Colonic mucosa (tissue), 4 donors: ENCODE measurements at regions not wholly inside any gene's neighbourhood (a gene's known extent, or its start where the extent isn't known, plus 50 kb on each side); places are given as distances from the start of the nearest gene placed in this dataset.

Source experiments
- DNase-seq: peaks from one replicate; pipeline ENCODE4 v3.0.0-alpha.2; 2020
- H3K27ac ChIP-seq: fragments of 200-600 bp; one replicate; pipeline ENCODE4 v1.8.0; 2021
- H3K27me3 ChIP-seq: fragments of 200-600 bp; one replicate; pipeline ENCODE4 v1.8.0; 2021
- H3K36me3 ChIP-seq: fragments of 200-600 bp; one replicate; pipeline ENCODE4 v1.8.0; 2021
- H3K4me1 ChIP-seq: fragments of 200-600 bp; one replicate; pipeline ENCODE4 v1.8.0; 2021; ENCODE audit warnings: mild to moderate bottlenecking
- H3K4me3 ChIP-seq: fragments of 200-600 bp; one replicate; pipeline ENCODE4 v1.8.0; 2021
- H3K9ac ChIP-seq, 2 donors: one replicate each; pipeline ENCODE4 v1.7.0; 2013; ENCODE audit warnings: control low read depth in 2 of 2, low read depth in 2 of 2, low read length in 2 of 2
- H3K9me3 ChIP-seq: fragments of 200-600 bp; one replicate; pipeline ENCODE4 v1.8.0; 2021
- intact Hi-C: fragments of 100-400 bp; cut with DNase I; formaldehyde crosslinking; loops from one replicate; pipeline ENCODE4 v1.14.1; 2022
- TF ChIP-seq, protein P1 (sequence below): fragments of 200-600 bp; IDR thresholded peaks from one replicate; pipeline ENCODE4 v1.8.0; 2022; ENCODE audit warnings: antibody characterized with exemption, mild to moderate bottlenecking
- donor health status: healthy.
- donor health status: DM: no; HTN: no; CAD: no.
- donor health status: DM: no; HTN: no; CAD: no.

DNA sequence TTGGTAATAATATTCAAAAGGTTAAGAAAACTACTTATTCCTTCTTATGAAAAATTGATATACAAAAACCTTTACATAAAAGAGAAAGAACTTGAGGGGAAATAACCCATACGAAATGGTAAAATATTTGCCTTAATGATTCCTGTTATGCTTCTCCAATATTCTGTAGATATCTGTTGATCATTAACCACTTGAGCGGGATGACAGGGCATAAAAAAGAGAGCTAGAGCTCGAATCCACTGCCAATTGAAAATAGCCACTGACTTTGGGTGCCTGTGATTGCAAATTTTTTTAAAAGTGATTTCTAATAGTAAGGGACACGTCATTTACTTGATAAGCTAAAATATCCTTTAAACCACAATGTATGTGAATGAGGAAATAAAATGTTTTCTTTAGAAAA lies 188.1 kb downstream of the MOXD1 start:
- intact Hi-C loops = no loop called here
- no peaks in the 10 kb centered on the region for H3K4me1 ChIP-seq
- H3K27me3 ChIP-seq = no peaks in the 10 kb centered on the region

DNA sequence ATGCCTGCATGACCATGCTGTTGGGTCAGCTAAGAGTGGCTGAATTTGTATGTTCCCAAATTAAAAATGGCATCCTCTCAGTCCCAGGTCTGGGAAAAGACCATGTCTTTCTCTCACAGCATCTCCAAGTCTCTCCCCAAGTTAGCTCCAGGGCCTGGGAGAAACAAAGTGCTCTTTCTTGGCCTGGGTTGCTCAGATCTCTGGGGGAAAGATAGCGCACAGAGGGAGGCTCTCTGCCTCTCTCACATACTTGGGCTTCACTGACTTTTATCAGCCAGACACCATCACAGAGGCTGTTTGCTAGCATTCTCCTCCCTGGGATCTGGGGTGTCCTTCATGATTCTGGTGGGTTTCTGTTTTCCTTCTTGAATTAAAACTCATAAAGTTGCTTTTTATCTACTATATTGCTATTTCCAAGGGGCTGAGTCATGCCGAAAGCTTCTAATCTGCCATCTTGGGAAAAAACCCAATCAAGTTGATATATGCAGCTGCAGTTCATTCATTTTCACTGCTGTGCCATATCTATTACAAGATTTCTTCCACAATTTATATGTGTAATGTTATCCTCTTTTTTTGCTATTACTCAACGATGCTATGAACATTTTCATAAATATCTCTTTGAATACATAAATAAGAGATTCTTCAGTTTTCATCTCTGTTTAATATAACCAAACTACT lies 190.2 kb downstream of the MOXD1 start:
- Histone ChIP-seq H3K9ac (no peak overlapping the region), H3K9me3 (no peaks in the 10 kb centered on the region), H3K4me3 (no peak overlapping the region), H3K36me3 (no peaks in the 10 kb centered on the region), H3K4me1 (no peaks in the 10 kb centered on the region), H3K27ac (no peak overlapping the region), H3K27me3 (no peaks in the 10 kb centered on the region)
- intact Hi-C loops = no loop called here
- TF ChIP-seq, protein P1, sequence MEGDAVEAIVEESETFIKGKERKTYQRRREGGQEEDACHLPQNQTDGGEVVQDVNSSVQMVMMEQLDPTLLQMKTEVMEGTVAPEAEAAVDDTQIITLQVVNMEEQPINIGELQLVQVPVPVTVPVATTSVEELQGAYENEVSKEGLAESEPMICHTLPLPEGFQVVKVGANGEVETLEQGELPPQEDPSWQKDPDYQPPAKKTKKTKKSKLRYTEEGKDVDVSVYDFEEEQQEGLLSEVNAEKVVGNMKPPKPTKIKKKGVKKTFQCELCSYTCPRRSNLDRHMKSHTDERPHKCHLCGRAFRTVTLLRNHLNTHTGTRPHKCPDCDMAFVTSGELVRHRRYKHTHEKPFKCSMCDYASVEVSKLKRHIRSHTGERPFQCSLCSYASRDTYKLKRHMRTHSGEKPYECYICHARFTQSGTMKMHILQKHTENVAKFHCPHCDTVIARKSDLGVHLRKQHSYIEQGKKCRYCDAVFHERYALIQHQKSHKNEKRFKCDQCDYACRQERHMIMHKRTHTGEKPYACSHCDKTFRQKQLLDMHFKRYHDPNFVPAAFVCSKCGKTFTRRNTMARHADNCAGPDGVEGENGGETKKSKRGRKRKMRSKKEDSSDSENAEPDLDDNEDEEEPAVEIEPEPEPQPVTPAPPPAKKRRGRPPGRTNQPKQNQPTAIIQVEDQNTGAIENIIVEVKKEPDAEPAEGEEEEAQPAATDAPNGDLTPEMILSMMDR = no peak
- DNase-seq = no peak

More for the DNA sequence above, 188.1 kb downstream of the MOXD1 start:
- Histone ChIP-seq H3K4me3 (no peak overlapping the region), H3K27ac (no peak overlapping the region), H3K9ac (no peak overlapping the region), H3K36me3 (no peaks in the 10 kb centered on the region), H3K9me3 (no peaks in the 10 kb centered on the region)
- DNase-seq = no peak
- TF ChIP-seq, protein P1 = no peak

DNA sequence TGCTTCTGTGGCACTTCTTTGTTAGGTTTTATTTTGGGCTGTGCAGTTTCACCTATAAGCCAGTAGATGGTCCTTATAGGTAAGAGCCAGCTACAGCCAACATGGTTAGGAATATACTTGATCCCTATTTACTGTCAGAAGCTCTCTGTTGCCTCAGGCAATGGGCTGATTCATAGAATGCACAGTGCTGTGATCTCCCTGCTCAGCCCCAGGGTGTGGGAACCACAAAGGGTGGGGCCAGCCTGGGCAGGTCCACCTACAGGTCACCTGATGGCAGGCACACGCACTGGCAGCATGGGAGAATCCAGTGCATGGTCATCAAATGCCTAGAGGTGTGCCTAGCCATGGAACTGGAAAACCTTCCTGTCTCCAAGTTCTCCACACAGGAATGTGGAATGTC lies 191.9 kb downstream of the MOXD1 start:
- Histone ChIP-seq H3K9me3 (no peaks in the 10 kb centered on the region), H3K27me3 (no peaks in the 10 kb centered on the region), H3K4me1 (no peaks in the 10 kb centered on the region), H3K27ac (no peak overlapping the region), H3K4me3 (no peak overlapping the region), H3K36me3 (no peaks in the 10 kb centered on the region), H3K9ac (no peak overlapping the region)
- TF ChIP-seq, protein P1 = no peak
- intact Hi-C loops = no loop called here
- DNase-seq = no peak

DNA sequence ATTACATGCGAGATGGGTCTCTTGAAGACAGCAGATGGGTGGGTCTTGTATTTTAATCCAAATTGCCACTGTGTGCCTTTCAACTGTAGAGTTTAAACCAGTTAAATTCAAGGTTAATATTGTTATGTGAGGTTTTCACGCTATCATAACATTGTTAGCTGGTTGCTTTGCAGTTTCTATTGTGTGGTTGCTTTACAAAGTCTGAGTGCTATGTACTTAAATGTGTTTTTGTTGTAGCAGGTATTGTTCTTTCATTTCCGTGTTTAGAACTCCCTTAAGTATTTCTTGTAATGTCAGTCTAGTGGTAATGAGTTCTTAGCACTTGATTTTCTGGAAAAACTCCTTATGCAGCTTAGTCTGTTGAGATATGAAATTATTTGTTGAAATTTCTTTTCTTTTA lies 193.3 kb downstream of the MOXD1 start:
- H3K9ac ChIP-seq = no peak overlapping the region
- H3K27me3 ChIP-seq = no peaks in the 10 kb centered on the region
- TF ChIP-seq, protein P1 = no peak

DNA sequence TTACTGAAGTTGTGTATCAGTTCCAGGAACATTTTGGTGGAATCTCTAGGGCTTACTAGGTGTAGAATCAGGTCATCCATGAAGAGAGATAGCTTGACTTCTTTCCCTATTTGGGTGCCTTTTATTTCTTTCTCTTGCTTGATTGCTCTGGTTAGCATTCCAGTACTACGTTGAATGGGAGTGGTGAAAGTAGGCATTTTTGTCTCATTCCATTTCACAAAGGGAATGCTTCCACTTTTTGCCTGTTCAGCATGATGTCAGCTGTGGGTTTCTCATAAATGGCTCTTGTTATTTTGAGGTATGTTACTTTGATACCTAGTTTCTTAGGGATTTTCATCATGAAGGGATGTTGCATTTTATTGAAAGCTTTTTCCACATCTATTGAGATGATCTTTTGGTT lies 195.3 kb downstream of the MOXD1 start:
- no peak overlapping the region for H3K9ac ChIP-seq
- intact Hi-C loops = no loop called here

More for the DNA sequence above, 193.3 kb downstream of the MOXD1 start:
- no peak for DNase-seq
- H3K4me1 ChIP-seq = no peaks in the 10 kb centered on the region
- no peaks in the 10 kb centered on the region for H3K36me3 ChIP-seq
- no peak overlapping the region for H3K4me3 ChIP-seq
- intact Hi-C loops = no loop called here
- H3K27ac ChIP-seq = no peak overlapping the region
- no peaks in the 10 kb centered on the region for H3K9me3 ChIP-seq

More for the DNA sequence above, 195.3 kb downstream of the MOXD1 start:
- Histone ChIP-seq H3K36me3 (no peaks in the 10 kb centered on the region), H3K9me3 (no peaks in the 10 kb centered on the region), H3K4me3 (no peak overlapping the region), H3K4me1 (no peaks in the 10 kb centered on the region), H3K27me3 (no peaks in the 10 kb centered on the region), H3K27ac (no peak overlapping the region)
- DNase-seq = no peak
- TF ChIP-seq, protein P1 = no peak
